Large intestine (tissue), 3 donors: ENCODE measurements at regions not wholly inside any gene's neighbourhood (a gene's known extent, or its start where the extent isn't known, plus 50 kb on each side); places are given as distances from the start of the nearest gene placed in this dataset.
A peak's percentile ranks its signal among the peaks of the same experiment; 100 is the strongest.

ENCODE experiments used
- DNase-seq, 2 donors: peaks; one replicate each; pipeline versions ENCODE4 v3.0.0 to v3.0.0-alpha.2; 2013
- H3K27ac ChIP-seq: one replicate; pipeline ENCODE4 v1.5.1; 2013; ENCODE audit warnings: low read length
- H3K27me3 ChIP-seq: 2 replicates; pipeline ENCODE4 v1.6.1; 2013; ENCODE audit warnings: low read length; ENCODE audit not compliant: control insufficient read depth, insufficient read depth
- H3K36me3 ChIP-seq: 2 replicates; pipeline ENCODE4 v1.6.1; 2013; ENCODE audit warnings: low read length; ENCODE audit not compliant: control insufficient read depth, insufficient read depth
- H3K4me1 ChIP-seq: one replicate; pipeline ENCODE4 v1.6.1; 2013; ENCODE audit warnings: low read length; ENCODE audit not compliant: control insufficient read depth, insufficient read depth
- H3K4me3 ChIP-seq: one replicate; pipeline ENCODE4 v1.5.1; 2013; ENCODE audit warnings: low read length
- H3K9me3 ChIP-seq: one replicate; pipeline ENCODE4 v1.6.1; 2013; ENCODE audit warnings: mild to moderate bottlenecking, low read depth, low read length, moderate library complexity; ENCODE audit not compliant: control insufficient read depth
- WGBS: methylation state at CpG from one replicate; pipeline ENCODE4 v1.1.5; 2013; ENCODE audit warnings: low lambda C conversion rate; ENCODE audit not compliant: insufficient coverage; 5-methylcytosine and 5-hydroxymethylcytosine counted together

DNA sequence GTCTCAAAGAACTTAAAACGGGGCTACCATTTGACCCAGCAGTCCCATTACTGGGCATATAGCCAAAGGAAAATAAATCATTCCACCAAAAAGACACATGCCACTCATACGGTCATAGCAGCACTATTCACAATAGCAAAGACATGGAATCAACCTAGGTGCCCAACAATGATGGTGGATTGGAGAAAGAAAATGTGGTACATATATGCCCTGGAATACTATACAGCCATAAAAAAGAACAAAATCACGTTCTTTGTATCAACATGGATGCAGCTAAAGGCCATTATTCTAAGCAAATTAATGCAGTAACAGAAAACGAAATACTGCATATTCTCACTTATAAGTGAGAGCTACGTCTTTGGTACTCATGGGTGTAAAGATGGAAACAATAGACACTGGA is 138.1 kb upstream of the NEIL3 start:
- no peak for DNase-seq
- Histone ChIP-seq H3K27me3 (no peaks in the 10 kb centered on the region), H3K9me3 (no peaks in the 10 kb centered on the region), H3K4me1 (no peaks in the 10 kb centered on the region), H3K36me3 (no peaks in the 10 kb centered on the region), H3K27ac (no peak overlapping the region), H3K4me3 (no peak overlapping the region)
- no CpG with 5 or more reads among the region's 5 CpGs for WGBS

GRCh38 chr4:177175473-177175872 is 134.2 kb upstream of the NEIL3 start:
- no peaks in the 10 kb centered on the region for H3K27me3 ChIP-seq
- H3K36me3 ChIP-seq, result no peaks in the 10 kb centered on the region
- no peaks in the 10 kb centered on the region for H3K4me1 ChIP-seq
- no peak overlapping the region for H3K4me3 ChIP-seq
- no peaks in the 10 kb centered on the region for H3K9me3 ChIP-seq
- no peak for DNase-seq
- no peak overlapping the region for H3K27ac ChIP-seq
- 94% methylated on average over 2 of the region's 3 CpGs for WGBS

DNA sequence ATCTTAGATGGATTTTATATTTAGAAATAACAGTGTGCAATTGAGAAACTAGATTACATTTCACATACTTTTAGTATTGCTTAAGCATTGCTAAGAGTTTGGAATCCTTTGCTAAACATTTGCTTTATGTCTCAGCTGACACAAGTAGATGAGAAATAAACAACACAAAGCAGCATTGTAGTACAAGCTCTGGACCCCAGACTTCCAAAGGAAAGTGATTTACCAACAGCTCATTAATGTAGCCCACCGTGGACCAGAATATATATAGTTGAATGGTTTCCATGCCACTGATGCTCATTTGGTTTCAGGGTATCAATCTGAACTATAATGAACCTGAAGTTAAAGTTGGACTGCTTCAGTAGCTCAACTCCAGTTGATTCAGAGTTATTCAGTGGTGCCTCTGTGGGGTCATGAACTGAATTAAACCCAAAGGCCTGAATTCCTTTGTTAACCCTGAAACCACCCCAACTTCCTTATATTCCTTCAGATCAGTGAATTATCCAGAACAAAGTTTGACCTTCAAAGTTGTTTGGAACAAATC is 132.1 kb upstream of the NEIL3 start:
- Histone ChIP-seq H3K9me3 (no peaks in the 10 kb centered on the region), H3K27me3 (no peaks in the 10 kb centered on the region), H3K27ac (peak overlapping the region; percentile 1), H3K4me3 (no peak overlapping the region), H3K4me1 (no peaks in the 10 kb centered on the region), H3K36me3 (no peaks in the 10 kb centered on the region)
- peak; percentile 5 to 24 for DNase-seq
- no CpG with 5 or more reads among the region's 1 CpG for WGBS

- no peaks in the 10 kb centered on the region for H3K36me3 ChIP-seq
- no peak overlapping the region for H3K4me3 ChIP-seq
- H3K27ac ChIP-seq, result no peak overlapping the region
- H3K9me3 ChIP-seq, result no peaks in the 10 kb centered on the region
- no peak for DNase-seq
- no peaks in the 10 kb centered on the region for H3K27me3 ChIP-seq
- no CpG with 5 or more reads among the region's 1 CpG for WGBS
- H3K4me1 ChIP-seq, result no peaks in the 10 kb centered on the region
These were observed 131.4 kb upstream of the NEIL3 start for GRCh38 chr4:177178246-177178645.

DNA sequence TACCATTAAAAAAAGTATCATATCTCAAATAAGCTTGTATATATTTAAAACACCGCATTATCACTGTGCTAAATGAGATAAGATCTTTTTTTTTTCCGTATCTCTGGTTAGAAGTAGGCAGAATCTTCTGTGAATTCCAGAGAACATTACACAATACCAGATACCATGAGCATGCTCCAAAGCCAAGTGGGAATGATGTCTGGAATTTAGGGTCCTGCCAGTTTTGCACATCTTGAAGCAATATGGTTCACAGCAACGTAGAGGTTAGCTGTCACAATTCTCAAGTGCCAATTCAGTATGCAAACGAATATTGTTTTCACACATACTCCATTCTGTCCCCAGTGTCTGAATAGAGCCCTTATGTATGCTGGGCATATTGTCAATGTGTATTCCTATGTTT is 127.5 kb upstream of the NEIL3 start:
- WGBS, result 60% methylated on average over 1 of the region's 4 CpGs
- Histone ChIP-seq H3K27me3 (no peaks in the 10 kb centered on the region), H3K27ac (no peak overlapping the region), H3K9me3 (no peaks in the 10 kb centered on the region), H3K36me3 (no peaks in the 10 kb centered on the region), H3K4me3 (no peak overlapping the region), H3K4me1 (peaks cover 3% of the 10 kb centered on the region)
- no peak for DNase-seq

- H3K4me1 ChIP-seq, result peaks cover 3% of the 10 kb centered on the region
- WGBS, result 100% methylated on average over 1 of the region's 1 CpG
- H3K4me3 ChIP-seq, result no peak overlapping the region
These were observed 126.9 kb upstream of the NEIL3 start for GRCh38 chr4:177182728-177183127.

DNA sequence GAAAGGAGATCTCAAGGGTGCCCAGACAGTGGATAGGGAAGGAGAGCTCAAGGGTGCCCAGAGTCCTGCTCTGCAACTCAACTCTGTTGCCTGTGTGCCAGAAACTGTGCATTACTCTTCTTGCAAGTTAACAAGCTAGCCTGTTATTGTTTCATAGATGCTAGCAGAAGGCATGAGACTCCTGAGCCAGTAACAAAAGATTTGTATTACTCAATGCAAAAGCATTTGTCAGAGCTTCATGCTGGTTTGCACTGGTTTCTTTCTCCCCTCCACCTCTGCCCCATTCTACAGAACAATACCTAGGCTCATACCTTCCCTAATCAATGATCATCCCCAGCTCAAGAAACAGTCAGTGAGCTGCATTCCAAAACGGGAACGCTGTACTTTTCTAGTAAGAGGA is 124.5 kb upstream of the NEIL3 start:
- peaks cover 3% of the 10 kb centered on the region for H3K4me1 ChIP-seq
- no peaks in the 10 kb centered on the region for H3K36me3 ChIP-seq
- H3K9me3 ChIP-seq, result no peaks in the 10 kb centered on the region
- DNase-seq, result no peak
- no peak overlapping the region for H3K27ac ChIP-seq
- no CpG with 5 or more reads among the region's 2 CpGs for WGBS
- no peak overlapping the region for H3K4me3 ChIP-seq
- H3K27me3 ChIP-seq, result no peaks in the 10 kb centered on the region

More at GRCh38 chr4:177182728-177183127, 126.9 kb upstream of the NEIL3 start:
- Histone ChIP-seq H3K9me3 (no peaks in the 10 kb centered on the region), H3K27ac (no peak overlapping the region), H3K27me3 (no peaks in the 10 kb centered on the region), H3K36me3 (no peaks in the 10 kb centered on the region)
- DNase-seq, result no peak

DNA sequence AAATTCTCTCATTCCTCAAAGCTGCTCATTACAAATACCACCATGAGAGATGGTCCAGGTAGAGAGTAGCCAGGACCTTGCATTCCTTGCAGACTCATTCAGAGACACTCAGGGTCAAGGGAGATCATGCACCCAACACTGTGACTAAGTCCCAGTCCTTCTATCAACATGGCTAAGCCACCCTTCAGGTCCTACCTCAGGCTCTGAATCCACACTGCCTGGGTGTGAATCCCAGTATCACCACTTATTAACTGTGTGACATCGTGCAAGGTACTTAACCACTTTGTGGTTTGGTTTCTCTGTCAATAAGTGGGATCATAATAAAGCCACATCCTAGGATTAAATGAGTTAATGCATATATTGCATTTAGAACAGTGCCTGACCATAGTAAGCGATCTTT is 124.1 kb upstream of the NEIL3 start:
- H3K27me3 ChIP-seq, result no peaks in the 10 kb centered on the region
- H3K36me3 ChIP-seq, result no peaks in the 10 kb centered on the region
- H3K27ac ChIP-seq, result no peak overlapping the region
- H3K9me3 ChIP-seq, result no peaks in the 10 kb centered on the region
- peaks cover 3% of the 10 kb centered on the region for H3K4me1 ChIP-seq
- no peak for DNase-seq
- no peak overlapping the region for H3K4me3 ChIP-seq
- 100% methylated on average over 1 of the region's 2 CpGs for WGBS

DNA sequence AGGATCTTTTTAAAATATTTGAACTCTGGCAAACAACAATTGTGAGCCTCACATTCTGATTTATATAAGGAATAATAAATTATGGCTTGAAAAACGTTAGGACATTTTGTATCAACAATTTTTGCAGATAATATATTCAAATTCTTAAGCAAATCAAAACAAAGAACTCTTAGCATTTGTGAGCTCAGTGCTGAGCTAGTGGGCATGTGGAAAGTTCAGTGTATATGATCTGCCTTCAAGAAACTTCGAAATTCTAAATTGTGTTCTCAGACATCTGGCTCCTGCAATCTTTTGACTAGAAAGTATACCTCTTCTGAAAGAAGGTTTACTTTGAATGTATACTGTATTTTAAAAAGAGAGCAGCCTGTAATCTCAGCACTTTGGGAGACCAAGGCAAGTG is 122.3 kb upstream of the NEIL3 start:
- Histone ChIP-seq H3K9me3 (no peaks in the 10 kb centered on the region), H3K4me1 (peaks cover 13% of the 10 kb centered on the region), H3K36me3 (no peaks in the 10 kb centered on the region), H3K27me3 (no peaks in the 10 kb centered on the region), H3K4me3 (no peak overlapping the region), H3K27ac (no peak overlapping the region)
- DNase-seq, result no peak
- no CpG with 5 or more reads among the region's 2 CpGs for WGBS

DNA sequence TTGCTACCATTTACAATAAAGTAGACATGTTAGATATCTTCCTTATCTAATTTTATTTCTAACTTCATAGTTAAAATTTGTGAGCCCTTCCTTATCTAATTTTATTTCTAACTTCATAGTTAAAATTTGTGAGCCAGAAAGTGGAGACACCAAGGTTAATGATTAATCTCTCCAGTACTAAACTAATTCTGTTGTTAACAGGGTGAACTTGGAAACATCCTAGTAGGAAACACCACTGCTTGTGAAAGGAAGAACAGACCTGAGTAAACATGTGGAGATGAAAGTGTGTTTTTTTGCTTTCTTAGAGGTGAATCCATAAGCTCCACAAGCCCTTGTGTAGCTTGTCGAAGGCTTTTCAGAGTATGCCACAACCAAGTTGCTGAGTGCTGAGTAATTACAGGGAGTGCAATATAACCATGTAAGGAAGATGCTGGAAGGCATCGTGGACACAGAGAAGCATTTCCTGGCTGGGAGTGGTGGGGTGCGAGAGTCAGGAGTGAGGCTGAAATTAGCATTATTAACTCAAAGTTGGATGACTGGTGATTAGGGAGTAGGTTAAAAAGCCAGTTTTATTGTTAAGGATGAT is 118.6 kb upstream of the NEIL3 start:
- Histone ChIP-seq H3K27me3 (no peaks in the 10 kb centered on the region), H3K36me3 (no peaks in the 10 kb centered on the region), H3K4me3 (no peak overlapping the region), H3K4me1 (peaks cover 10% of the 10 kb centered on the region), H3K27ac (no peak overlapping the region), H3K9me3 (peaks cover 3% of the 10 kb centered on the region)
- no CpG with 5 or more reads among the region's 3 CpGs for whole genome bisulfite sequencing
- DNase-seq, result peak in 1 of 2 donors; percentile 9

GRCh38 chr4:177191586-177191985 is 118.1 kb upstream of the NEIL3 start:
- H3K27me3 ChIP-seq, result no peaks in the 10 kb centered on the region
- WGBS, result no CpG with 5 or more reads among the region's 4 CpGs
- no peak overlapping the region for H3K27ac ChIP-seq
- peaks cover 3% of the 10 kb centered on the region for H3K9me3 ChIP-seq
- no peaks in the 10 kb centered on the region for H3K36me3 ChIP-seq
- DNase-seq, result no peak
- H3K4me1 ChIP-seq, result peaks cover 10% of the 10 kb centered on the region
- H3K4me3 ChIP-seq, result no peak overlapping the region
